SK-N-SH (cell line): ENCODE measurements at regions not wholly inside any gene's neighbourhood (a gene's known extent, or its start where the extent isn't known, plus 50 kb on each side); places are given as distances from the start of the nearest gene placed in this dataset.

ENCODE experiments used
- CTCF ChIA-PET: fragments of 300-600, 350-600 bp; formaldehyde crosslinking; extraction: SDS; loops from one replicate; lab custom pipeline; 2021; lab: Yijun Ruan, JAX
- POLR2A ChIA-PET: fragments of 350-600 bp; sonication (Branson Sonifier 250); formaldehyde crosslinking; extraction: SDS; loops from one replicate; lab custom pipeline; 2020; ENCODE audit warnings: antibody characterized with exemption, inconsistent platforms; lab: Yijun Ruan, JAX
- DNase-seq: peaks from one replicate; pipeline ENCODE4 v3.0.0; 2012
- H2AFZ ChIP-seq: fragments of 200-600 bp; sonication (generic); 2 replicates; pipeline ENCODE4 v1.8.1; 2016; ENCODE audit warnings: antibody characterized with exemption, mild to moderate bottlenecking, low read depth
- H3F3A ChIP-seq: fragments of 200-600 bp; sonication (generic); replicated peaks from 2 replicates; pipeline ENCODE3; 2016; ENCODE audit warnings: antibody characterized with exemption, mild to moderate bottlenecking; ENCODE audit not compliant: insufficient read depth
- H3K27ac ChIP-seq, 2 experiments: fragments of 200-500 bp in 1 of 2; fragments of 200-600 bp in 1 of 2; sonication (Bioruptor generic) in 1 of 2; sonication (generic), shearing (Covaris generic) in 1 of 2; 2 replicates each; pipeline versions ENCODE4 v1.5.1 to v1.6.1; 2014 to 2016; ENCODE audit warnings: low read depth in 2 of 2, inconsistent platforms in 1 of 2, low read length in 1 of 2, mild to moderate bottlenecking in 1 of 2, mixed read lengths in 1 of 2
- H3K27me3 ChIP-seq: fragments of 200-600 bp; sonication (generic), shearing (Covaris generic); 2 replicates; pipeline ENCODE4 v1.6.1; 2016; ENCODE audit warnings: mixed run types; ENCODE audit not compliant: insufficient read depth
- H3K36me3 ChIP-seq, 2 experiments: fragments of 200-500 bp in 1 of 2; fragments of 200-600 bp in 1 of 2; sonication (Bioruptor generic) in 1 of 2; sonication (generic) in 1 of 2; replicated peaks in 1 of 2; 2 replicates each; pipeline versions ENCODE3 to v1.5.1; 2014 to 2016; ENCODE audit warnings: low read length in 1 of 2, mild to moderate bottlenecking in 1 of 2; ENCODE audit not compliant: insufficient read depth in 2 of 2, control insufficient read depth in 1 of 2
- H3K4me1 ChIP-seq, 2 experiments: fragments of 200-500 bp in 1 of 2; fragments of 200-600 bp in 1 of 2; sonication (Bioruptor generic) in 1 of 2; sonication (generic), shearing (Covaris generic) in 1 of 2; 2 replicates each; pipeline versions ENCODE4 v1.5.1 to v1.6.1; 2014 to 2016; ENCODE audit warnings: low read depth in 1 of 2, low read length in 1 of 2, mixed run types in 1 of 2; ENCODE audit not compliant: insufficient read depth in 2 of 2, control insufficient read depth in 1 of 2
- H3K4me2 ChIP-seq: fragments of 200-600 bp; sonication (generic), shearing (Covaris generic); 2 replicates; pipeline ENCODE4 v1.6.1; 2017; ENCODE audit warnings: mixed run types
- H3K4me3 ChIP-seq, 2 experiments: fragments of 200-500 bp in 1 of 2; fragments of 200-600 bp in 1 of 2; sonication (Bioruptor generic) in 1 of 2; sonication (generic), shearing (Covaris generic) in 1 of 2; 2 replicates each; pipeline versions ENCODE4 v1.5.1 to v1.8.1; 2014 to 2016; ENCODE audit warnings: low read depth in 2 of 2, inconsistent platforms in 1 of 2, low read length in 1 of 2, mild to moderate bottlenecking in 1 of 2, mixed read lengths in 1 of 2, moderate library complexity in 1 of 2
- H3K79me2 ChIP-seq: fragments of 200-600 bp; sonication (generic); 2 replicates; pipeline ENCODE4 v1.8.1; 2017; ENCODE audit warnings: mild to moderate bottlenecking; ENCODE audit not compliant: insufficient read depth
- H3K9ac ChIP-seq: fragments of 200-600 bp; sonication (generic); 2 replicates; pipeline ENCODE4 v1.6.1; 2017; ENCODE audit warnings: mixed run types
- H3K9me2 ChIP-seq: fragments of 200-600 bp; sonication (generic); 2 replicates; pipeline ENCODE4 v1.6.1; 2017; ENCODE audit warnings: mixed run types
- H3K9me3 ChIP-seq: fragments of 200-600 bp; sonication (generic); 2 replicates; pipeline ENCODE4 v1.6.1; 2017; ENCODE audit warnings: mixed run types, mild to moderate bottlenecking, moderate library complexity
- H4K20me1 ChIP-seq: fragments of 200-600 bp; sonication (generic); 2 replicates; pipeline ENCODE4 v1.6.1; 2017; ENCODE audit warnings: mild to moderate bottlenecking, mixed run types; ENCODE audit not compliant: insufficient read depth
- CTCF ChIP-seq: fragments of 200-600 bp; sonication (generic); IDR thresholded peaks from 2 replicates; pipeline ENCODE4 v1.6.1; 2017; ENCODE audit warnings: antibody characterized with exemption, mild to moderate bottlenecking, moderate library complexity
- EZH2phosphoT487 ChIP-seq: fragments of 200-600 bp; sonication (generic); IDR thresholded peaks from 2 replicates; pipeline ENCODE4 v1.6.1; 2017; ENCODE audit warnings: low read depth, mixed run types, mild to moderate bottlenecking, antibody characterized with exemption, moderate library complexity, borderline replicate concordance
- FOSL2 ChIP-seq: IDR thresholded peaks from 2 replicates; pipeline ENCODE4 v1.4.0; 2012; ENCODE audit warnings: low read depth, mild to moderate bottlenecking, moderate library complexity, borderline replicate concordance
- MAX ChIP-seq: IDR thresholded peaks from 2 replicates; pipeline ENCODE4 v1.4.0; 2012; ENCODE audit warnings: low read depth
- MXI1 ChIP-seq: IDR thresholded peaks from 2 replicates; pipeline ENCODE4 v1.6.1; 2012; ENCODE audit warnings: mild to moderate bottlenecking, low read depth, low read length, improper control_type of control experiment
- NFIC ChIP-seq: IDR thresholded peaks from 2 replicates; pipeline ENCODE4 v1.4.0; 2012; ENCODE audit warnings: borderline replicate concordance
- PBX3 ChIP-seq: IDR thresholded peaks from 2 replicates; pipeline ENCODE4; 2012
- REST ChIP-seq: IDR thresholded peaks from 2 replicates; pipeline ENCODE4 v1.6.1; 2012; ENCODE audit warnings: mild to moderate bottlenecking, low read depth, low read length, moderate library complexity
- RFX5 ChIP-seq: IDR thresholded peaks from 2 replicates; pipeline ENCODE4 v1.6.1; 2012; ENCODE audit warnings: mild to moderate bottlenecking, improper control_type of control experiment, low read length
- RXRA ChIP-seq: IDR thresholded peaks from 2 replicates; pipeline ENCODE4 v1.4.0; 2012; ENCODE audit warnings: low read depth, mild to moderate bottlenecking, borderline replicate concordance
- SIN3A ChIP-seq: IDR thresholded peaks from 2 replicates; pipeline ENCODE4 v1.6.1; 2012; ENCODE audit warnings: low read depth, mild to moderate bottlenecking, low read length, moderate library complexity, borderline replicate concordance
- TAF1 ChIP-seq: IDR thresholded peaks from 2 replicates; pipeline ENCODE4 v1.6.1; 2012; ENCODE audit warnings: low read depth, mild to moderate bottlenecking, low read length, moderate library complexity, borderline replicate concordance
- TCF12 ChIP-seq: IDR thresholded peaks from 2 replicates; pipeline ENCODE4 v1.4.0; 2012
- YY1 ChIP-seq: IDR thresholded peaks from 2 replicates; pipeline ENCODE4 v1.4.0; 2012; ENCODE audit warnings: low read depth, mild to moderate bottlenecking
- ZBTB33 ChIP-seq: IDR thresholded peaks from 2 replicates; pipeline ENCODE4 v1.4.0; 2012; ENCODE audit warnings: low read depth, borderline replicate concordance
- WGBS: methylation state at CpG from one replicate; pipeline ENCODE4 v1.1.6; 2017; ENCODE audit warnings: low lambda C conversion rate; 5-methylcytosine and 5-hydroxymethylcytosine counted together

- no peaks in the 10 kb centered on the region for H3K4me1 ChIP-seq
- H3K79me2 ChIP-seq: no peaks in the 10 kb centered on the region
- H3K9me2 ChIP-seq: no peaks in the 10 kb centered on the region
- TF ChIP-seq FOSL2 (no peak), YY1 (no peak), REST (no peak), SIN3A (no peak), PBX3 (peak; percentile 15; the same call in 1 of the 2 replicates), RXRA (0 out of 2 replicates have a peak, but pooled peaks have one; percentile 19), EZH2phosphoT487 (no peak), NFIC (no peak), MXI1 (no peak), MAX (no peak), TAF1 (no peak)
- no peak overlapping the region for H2AFZ ChIP-seq
- no peak overlapping the region for H3K9ac ChIP-seq
- H3K4me2 ChIP-seq: no peak overlapping the region
- H3K27me3 ChIP-seq: 0 out of 2 replicates have a peak, but pooled peaks cover 4% of the 10 kb centered on the region
- no peak overlapping the region for H3K4me3 ChIP-seq
- H3K36me3 ChIP-seq: no peaks in the 10 kb centered on the region
- WGBS: 2% methylated on average over 1 of the region's 1 CpG
- H3K9me3 ChIP-seq: no peaks in the 10 kb centered on the region
- no peak overlapping the region for H3K27ac ChIP-seq
- CTCF ChIA-PET: no interaction called here
- POLR2A ChIA-PET: no interaction called here
- H4K20me1 ChIP-seq: no peaks in the 10 kb centered on the region
- H3F3A ChIP-seq: no peaks in the 10 kb centered on the region
- no peak for DNase-seq
Measured at GRCh38 chr7:13217768-13218167, 530.3 kb downstream of the ARL4A start.

- Histone ChIP-seq H3K9me2 (no peaks in the 10 kb centered on the region), H3K9ac (no peak overlapping the region), H4K20me1 (no peaks in the 10 kb centered on the region), H3K4me2 (no peak overlapping the region), H3K9me3 (no peaks in the 10 kb centered on the region), H3K4me3 (no peak overlapping the region), H3K27me3 (0 out of 2 replicates have a peak, but pooled peaks cover 4% of the 10 kb centered on the region), H3K79me2 (no peaks in the 10 kb centered on the region), H3F3A (no peaks in the 10 kb centered on the region), H3K4me1 (no peaks in the 10 kb centered on the region), H2AFZ (no peak overlapping the region), H3K36me3 (no peaks in the 10 kb centered on the region), H3K27ac (no peak overlapping the region)
- ChIA-PET POLR2A (no interaction called here), CTCF (interaction anchor here (0.7 to 1.0 kb wide), 3 partner anchors 19 to 601 kb away, joined by 3 to 5 read pairs (median 3); no protein-coding TSS in a partner anchor)
- no peak for TF ChIP-seq ZBTB33
- TF ChIP-seq CTCF: no peak
- TF ChIP-seq RFX5: no peak
- TF ChIP-seq TCF12: no peak
- WGBS: 14% methylated on average over 1 of the region's 1 CpG
- DNase-seq: no peak
Measured at GRCh38 chr7:13225068-13225467, 537.6 kb downstream of the ARL4A start.
